Kidney (tissue), 13 donors: ENCODE measurements at regions not wholly inside any gene's neighbourhood (a gene's known extent, or its start where the extent isn't known, plus 50 kb on each side); places are given as distances from the start of the nearest gene placed in this dataset.

Source experiments
- DNase-seq, 5 donors: peaks; one replicate each; pipeline ENCODE4 v3.0.0-alpha.2; 2013 to 2020
- FAIRE-seq: peaks from 2 replicates; lab custom pipeline; 2012; peaks lifted over from hg19 to GRCh38; lab: Jason Lieb, UNC
- H3K27ac ChIP-seq, 2 donors: one replicate each; pipeline ENCODE4 v1.7.0; 2013; ENCODE audit warnings: low read depth in 2 of 2, low read length in 2 of 2, inconsistent platforms in 1 of 2
- H3K27me3 ChIP-seq: one replicate; pipeline ENCODE4 v1.7.1; 2013; ENCODE audit warnings: low read length, inconsistent platforms; ENCODE audit not compliant: control insufficient read depth, insufficient read depth
- H3K36me3 ChIP-seq, 3 donors: one replicate each; pipeline versions ENCODE4 v1.7.0 to v1.7.1; 2013; ENCODE audit warnings: low read length in 3 of 3, control low read depth in 1 of 3, inconsistent platforms in 1 of 3; ENCODE audit not compliant: insufficient read depth in 3 of 3, control insufficient read depth in 2 of 3
- H3K4me1 ChIP-seq, 3 donors: one replicate each; pipeline versions ENCODE4 v1.7.0 to v1.7.1; 2013; ENCODE audit warnings: low read length in 3 of 3, inconsistent platforms in 1 of 3, low read depth in 1 of 3; ENCODE audit not compliant: control insufficient read depth in 2 of 3, insufficient read depth in 2 of 3
- H3K4me3 ChIP-seq, 3 donors: one replicate each; pipeline versions ENCODE4 v1.7.0 to v1.8.1; 2013; ENCODE audit warnings: low read length in 3 of 3, control low read depth in 1 of 3, inconsistent platforms in 1 of 3
- H3K9ac ChIP-seq, 3 donors: one replicate each; pipeline versions ENCODE4 v1.7.0 to v1.7.1; 2013; ENCODE audit warnings: low read length in 3 of 3, control low read depth in 1 of 3, inconsistent platforms in 1 of 3
- H3K9me3 ChIP-seq, 3 donors: one replicate each; pipeline versions ENCODE4 v1.7.0 to v1.7.1; 2013; ENCODE audit warnings: low read length in 3 of 3, control low read depth in 1 of 3, inconsistent platforms in 1 of 3; ENCODE audit not compliant: control insufficient read depth in 2 of 3, insufficient read depth in 1 of 3
- intact Hi-C: fragments of 100-400 bp; cut with DNase I; formaldehyde crosslinking; loops from one replicate; pipeline ENCODE4 v1.11.1; 2022
- TF ChIP-seq, protein P1 (sequence below): IDR thresholded peaks from 3 replicates; pipeline ENCODE4 v1.5.1; 2012; ENCODE audit warnings: mild to moderate bottlenecking, moderate library complexity, borderline replicate concordance; ENCODE audit not compliant: insufficient read depth; ENCODE audit errors: extremely low read depth
- donor health status: control.
- donor health status: control.
- donor health status: control.
- donor health status: control.
- donor health status: control.
- donor health status: DM: yes; HTN: yes; CAD: no.
- donor health status: Normal renal cell carcinoma (clear cell type).

DNA sequence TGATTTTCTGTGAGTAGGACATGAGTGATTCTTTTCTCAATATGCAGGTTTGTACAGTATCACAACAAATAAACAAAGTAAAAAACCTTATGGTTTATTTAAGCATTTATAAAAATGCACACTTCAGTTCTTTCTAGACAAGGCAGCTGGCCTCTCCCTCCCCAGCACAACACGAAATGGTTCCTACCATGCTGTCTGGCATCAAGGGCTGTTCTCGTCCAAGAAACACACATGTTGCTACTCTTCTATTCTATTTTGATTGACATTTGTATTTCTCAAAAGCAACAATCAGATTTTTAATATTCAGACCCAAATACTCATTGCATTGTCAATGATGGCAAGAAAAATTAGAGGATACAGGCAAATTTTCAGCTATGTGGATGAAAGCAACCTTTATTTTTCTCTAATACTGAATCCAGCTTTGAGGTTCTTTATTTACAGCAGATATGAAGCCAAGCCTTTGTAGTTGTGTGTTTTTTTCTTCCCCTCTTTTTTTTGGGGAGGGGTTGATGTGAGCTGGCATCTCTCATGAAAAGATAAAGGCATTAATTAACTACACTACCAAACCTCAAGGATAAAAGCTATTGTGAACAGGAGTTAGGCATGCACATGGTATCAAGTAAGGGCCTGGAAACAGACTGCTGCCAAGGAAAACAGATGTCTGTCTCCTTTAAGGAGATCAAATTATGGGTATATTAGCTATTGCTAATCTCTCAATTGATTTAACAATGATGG, 96.4 kb upstream of the PREP start:
- Histone ChIP-seq H3K36me3 (no peaks in the 10 kb centered on the region), H3K27me3 (no peaks in the 10 kb centered on the region), H3K9ac (no peak overlapping the region), H3K27ac (no peak overlapping the region), H3K9me3 (no peaks in the 10 kb centered on the region), H3K4me3 (no peak overlapping the region), H3K4me1 (no peaks in the 10 kb centered on the region)
- DNase-seq (no peak), FAIRE-seq (no peak)
- intact Hi-C loops = no loop called here
- TF ChIP-seq, protein P1, sequence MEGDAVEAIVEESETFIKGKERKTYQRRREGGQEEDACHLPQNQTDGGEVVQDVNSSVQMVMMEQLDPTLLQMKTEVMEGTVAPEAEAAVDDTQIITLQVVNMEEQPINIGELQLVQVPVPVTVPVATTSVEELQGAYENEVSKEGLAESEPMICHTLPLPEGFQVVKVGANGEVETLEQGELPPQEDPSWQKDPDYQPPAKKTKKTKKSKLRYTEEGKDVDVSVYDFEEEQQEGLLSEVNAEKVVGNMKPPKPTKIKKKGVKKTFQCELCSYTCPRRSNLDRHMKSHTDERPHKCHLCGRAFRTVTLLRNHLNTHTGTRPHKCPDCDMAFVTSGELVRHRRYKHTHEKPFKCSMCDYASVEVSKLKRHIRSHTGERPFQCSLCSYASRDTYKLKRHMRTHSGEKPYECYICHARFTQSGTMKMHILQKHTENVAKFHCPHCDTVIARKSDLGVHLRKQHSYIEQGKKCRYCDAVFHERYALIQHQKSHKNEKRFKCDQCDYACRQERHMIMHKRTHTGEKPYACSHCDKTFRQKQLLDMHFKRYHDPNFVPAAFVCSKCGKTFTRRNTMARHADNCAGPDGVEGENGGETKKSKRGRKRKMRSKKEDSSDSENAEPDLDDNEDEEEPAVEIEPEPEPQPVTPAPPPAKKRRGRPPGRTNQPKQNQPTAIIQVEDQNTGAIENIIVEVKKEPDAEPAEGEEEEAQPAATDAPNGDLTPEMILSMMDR = no peak

DNA sequence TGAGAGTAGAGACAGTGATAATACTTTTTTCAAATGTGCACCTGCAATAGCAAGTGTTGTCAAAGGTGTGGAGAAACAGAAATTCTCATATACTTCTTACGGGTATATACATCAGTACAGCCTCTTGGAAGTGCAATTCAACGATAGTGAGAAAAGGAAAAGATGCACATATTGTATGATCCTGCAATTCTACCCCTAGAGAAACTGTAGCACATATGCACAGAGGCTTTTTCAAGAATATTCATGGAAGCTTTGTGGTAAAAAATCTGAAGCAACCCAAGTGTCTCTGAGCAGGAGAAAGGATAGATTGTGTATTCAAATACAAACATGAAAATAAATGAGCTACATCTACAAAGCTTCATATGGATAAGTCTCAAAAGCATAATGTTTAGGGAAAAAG, 94.7 kb upstream of the PREP start:
- Histone ChIP-seq H3K4me3 (no peak overlapping the region), H3K27me3 (no peaks in the 10 kb centered on the region), H3K27ac (no peak overlapping the region), H3K9ac (no peak overlapping the region), H3K36me3 (no peaks in the 10 kb centered on the region), H3K9me3 (no peaks in the 10 kb centered on the region), H3K4me1 (peaks cover 0 to 4% (median 0%) of the 10 kb centered on the region in 3 donors)
- DNase-seq (no peak), FAIRE-seq (no peak)
- intact Hi-C loops = no loop called here
- TF ChIP-seq, protein P1 = no peak

DNA sequence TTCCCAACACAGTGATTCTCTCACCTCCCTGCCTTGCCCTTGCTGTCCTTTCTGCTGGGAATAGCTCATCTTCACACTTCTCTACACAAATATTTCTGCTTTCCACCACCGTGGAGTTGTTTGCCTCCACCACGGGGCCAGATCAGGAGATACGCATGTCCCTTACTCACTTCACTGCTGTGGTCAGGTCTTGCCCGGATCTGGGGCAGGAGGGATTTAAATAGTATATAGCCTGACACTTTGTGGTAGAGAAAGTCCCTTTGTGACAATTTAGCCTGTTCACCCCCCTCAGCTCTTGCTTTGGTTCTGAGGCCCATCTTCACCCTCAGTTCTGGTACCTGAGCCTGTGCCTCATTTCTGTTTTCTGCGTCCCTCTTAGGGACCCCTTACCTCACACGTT, 92.6 kb upstream of the PREP start:
- DNase-seq = no peak
- no peaks in the 10 kb centered on the region for H3K36me3 ChIP-seq
- FAIRE-seq = no peak
- no peak overlapping the region for H3K4me3 ChIP-seq
- H3K27me3 ChIP-seq = no peaks in the 10 kb centered on the region
- intact Hi-C loops = no loop called here
- peaks cover 0 to 6% (median 0%) of the 10 kb centered on the region in 3 donors for H3K4me1 ChIP-seq
- H3K27ac ChIP-seq = no peak overlapping the region
- TF ChIP-seq, protein P1 = no peak
- H3K9ac ChIP-seq = no peak overlapping the region
- no peaks in the 10 kb centered on the region for H3K9me3 ChIP-seq

- Histone ChIP-seq H3K9me3 (no peaks in the 10 kb centered on the region), H3K36me3 (no peaks in the 10 kb centered on the region), H3K4me3 (no peak overlapping the region), H3K27ac (no peak overlapping the region), H3K9ac (no peak overlapping the region), H3K4me1 (peaks cover 0 to 6% (median 0%) of the 10 kb centered on the region in 3 donors), H3K27me3 (no peaks in the 10 kb centered on the region)
- intact Hi-C loops = no loop called here
- TF ChIP-seq, protein P1 = no peak
- no peak for FAIRE-seq
- no peak for DNase-seq
Measured at GRCh38 chr6:105494688-105495087, 91.8 kb upstream of the PREP start.
